ENCODE measurements at regions not wholly inside any gene's neighbourhood (a gene's known extent, or its start where the extent isn't known, plus 50 kb on each side); places are given as distances from the start of the nearest gene placed in this dataset.
"Not testable (repeated sequence)": the region's sequence is repeated elsewhere in the genome, so short reads cannot be mapped to it uniquely, and the experiment has no call there.

- TF ChIP-seq CTCF, POLR2AphosphoS5 (IDR thresholded peaks at IDR 0.05): not testable (repeated sequence)
These were observed 599.0 kb downstream of the TRIML1 start for GRCh38 chr4:188738290-188738689.
